ENCODE measurements at regions not wholly inside any gene's neighbourhood (a gene's known extent, or its start where the extent isn't known, plus 50 kb on each side); places are given as distances from the start of the nearest gene placed in this dataset.

- H3K9me3 ChIP-seq (ENCODE audit: control extremely low read depth in 1 of 3, control insufficient read depth in 2 of 3, insufficient read depth in 1 of 3, low read length in 2 of 3), result no peaks in the 10 kb centered on the region
- intact Hi-C loops (cut with micrococcal nuclease), result no loop called here
- whole genome bisulfite sequencing (ENCODE audit: insufficient coverage), result 93% methylated on average over 13 of the region's 13 CpGs
- POLR2A ChIA-PET, result no interaction called here
- Mint-ChIP-seq H3K9me3 (ENCODE audit: insufficient read depth) (no peaks in the 10 kb centered on the region), H3K4me1 (peaks cover 9% of the 10 kb centered on the region), H3K27me3 (no peaks in the 10 kb centered on the region), H3K4me3 (no peak overlapping the region), H3K27ac (no peak overlapping the region)
- DNase-seq (no peak), ATAC-seq (ENCODE audit: low read depth) (no peak)
- no peak overlapping the region for H2AFZ ChIP-seq (ENCODE audit: insufficient read depth, low read depth, low read length, poor library complexity, severe bottlenecking)
- no peak overlapping the region for H3K4me2 ChIP-seq (replicated peaks; ENCODE audit: low read depth, low read length, poor library complexity, severe bottlenecking)
- H4K20me1 ChIP-seq (ENCODE audit: control insufficient read depth, insufficient read depth, low read length, poor library complexity, severe bottlenecking), result no peaks in the 10 kb centered on the region
- CTCF ChIA-PET, result no interaction called here
- TF ChIP-seq EZH2 (IDR thresholded peaks at IDR 0.05; ENCODE audit: borderline replicate concordance, insufficient read depth, low read depth, low read length, poor library complexity, severe bottlenecking) (no peak), CTCF (IDR thresholded peaks at IDR 0.05) (no peak)
- H3K79me2 ChIP-seq (ENCODE audit: control insufficient read depth, insufficient read depth, low read length), result no peaks in the 10 kb centered on the region
- no peaks in the 10 kb centered on the region for H3K36me3 ChIP-seq (replicated peaks in 1 of 2; ENCODE audit: control extremely low read depth in 1 of 2, control insufficient read depth in 1 of 2, extremely low read depth in 1 of 2, insufficient read depth in 2 of 2, low read length in 1 of 2)
- no peaks in the 10 kb centered on the region for H3K27me3 ChIP-seq (replicated peaks in 1 of 4; ENCODE audit: control extremely low read depth in 1 of 4, control insufficient read depth in 3 of 4, insufficient read depth in 4 of 4, low read length in 3 of 4)
- no peak overlapping the region for H3K9ac ChIP-seq (ENCODE audit: low read length)
- no peak overlapping the region for H3K27ac ChIP-seq (ENCODE audit: low read length in 2 of 2)
- peaks cover 8 to 12% of the 10 kb centered on the region in 2 donors for H3K4me1 ChIP-seq (ENCODE audit: control insufficient read depth in 2 of 2, insufficient read depth in 2 of 2, low read length in 2 of 2)
- no peak overlapping the region for H3K4me3 ChIP-seq (ENCODE audit: control extremely low read depth in 1 of 5, extremely low read depth in 1 of 5, insufficient read depth in 1 of 5, low read depth in 2 of 5, low read length in 4 of 5)
Observed at GRCh38 chr3:196131921-196132320, 50.0 kb upstream of the TFRC start.

All from B cell (primary cell).